GM13976 (cell line): ENCODE measurements at regions not wholly inside any gene's neighbourhood (a gene's known extent, or its start where the extent isn't known, plus 50 kb on each side); places are given as distances from the start of the nearest gene placed in this dataset.

Experiments used
- DNase-seq: peaks from one replicate; pipeline ENCODE4 v3.0.0; 2012; ENCODE audit warnings: low spot score
- in situ Hi-C: fragments of 300-500 bp; cut with MboI; formaldehyde crosslinking; loops from one replicate; pipeline ENCODE4 v1.12.0; 2022; ENCODE audit warnings: low sequenced_read_pairs, mixed read lengths, inconsistent platforms; ENCODE audit not compliant: unreplicated experiment
- TF ChIP-seq, protein P1 (sequence below): IDR thresholded peaks from 2 replicates; pipeline ENCODE4 v1.5.1; 2012; ENCODE audit warnings: borderline replicate concordance, mild to moderate bottlenecking; ENCODE audit not compliant: insufficient read depth; ENCODE audit errors: extremely low read depth, missing control alignments, control extremely low read depth

DNA sequence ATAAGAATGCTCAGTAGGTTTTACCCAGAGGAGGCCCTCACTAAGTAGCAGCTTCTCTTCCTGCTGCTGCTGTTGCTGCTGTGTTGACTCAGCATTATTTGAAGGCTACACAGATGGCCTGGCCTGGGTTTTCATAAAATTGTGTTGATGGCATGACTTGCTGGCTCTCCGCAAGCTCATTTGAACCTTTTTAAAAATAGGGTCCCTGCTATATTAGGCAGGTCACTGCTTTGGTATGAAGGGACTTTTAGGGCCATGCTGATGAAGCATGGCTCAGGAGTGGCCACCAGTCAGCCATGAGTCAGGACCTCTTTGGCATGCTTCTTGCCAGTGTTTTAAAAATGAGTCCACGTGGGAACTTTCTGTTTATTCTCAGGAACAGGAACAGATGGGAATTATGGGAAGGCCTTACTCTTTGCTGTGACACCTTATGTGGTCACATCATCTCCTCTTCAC is 128.7 kb downstream of the MID1IP1 start:
- DNase-seq: no peak
- TF ChIP-seq, protein P1, sequence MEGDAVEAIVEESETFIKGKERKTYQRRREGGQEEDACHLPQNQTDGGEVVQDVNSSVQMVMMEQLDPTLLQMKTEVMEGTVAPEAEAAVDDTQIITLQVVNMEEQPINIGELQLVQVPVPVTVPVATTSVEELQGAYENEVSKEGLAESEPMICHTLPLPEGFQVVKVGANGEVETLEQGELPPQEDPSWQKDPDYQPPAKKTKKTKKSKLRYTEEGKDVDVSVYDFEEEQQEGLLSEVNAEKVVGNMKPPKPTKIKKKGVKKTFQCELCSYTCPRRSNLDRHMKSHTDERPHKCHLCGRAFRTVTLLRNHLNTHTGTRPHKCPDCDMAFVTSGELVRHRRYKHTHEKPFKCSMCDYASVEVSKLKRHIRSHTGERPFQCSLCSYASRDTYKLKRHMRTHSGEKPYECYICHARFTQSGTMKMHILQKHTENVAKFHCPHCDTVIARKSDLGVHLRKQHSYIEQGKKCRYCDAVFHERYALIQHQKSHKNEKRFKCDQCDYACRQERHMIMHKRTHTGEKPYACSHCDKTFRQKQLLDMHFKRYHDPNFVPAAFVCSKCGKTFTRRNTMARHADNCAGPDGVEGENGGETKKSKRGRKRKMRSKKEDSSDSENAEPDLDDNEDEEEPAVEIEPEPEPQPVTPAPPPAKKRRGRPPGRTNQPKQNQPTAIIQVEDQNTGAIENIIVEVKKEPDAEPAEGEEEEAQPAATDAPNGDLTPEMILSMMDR: no peak
- in situ Hi-C loops: no loop called here

DNA sequence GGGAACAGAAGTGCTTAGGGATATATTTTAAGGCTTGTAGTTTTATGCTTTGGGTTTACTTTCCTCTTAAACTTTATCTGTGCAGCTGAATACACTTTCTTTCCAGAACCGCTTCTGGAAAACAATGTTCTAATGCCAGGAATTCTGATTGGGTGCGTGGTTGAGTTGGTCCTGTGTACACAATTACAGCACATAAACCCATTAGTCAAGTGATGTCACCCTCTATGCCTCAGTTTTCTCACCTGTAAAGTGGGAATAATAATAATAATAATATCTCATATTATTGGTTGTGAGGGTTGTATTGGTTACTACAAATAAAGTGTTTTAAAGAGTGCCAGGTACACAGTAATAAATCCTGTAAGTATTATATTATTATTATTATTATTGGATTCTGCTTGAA is 129.2 kb downstream of the MID1IP1 start:
- in situ Hi-C loops: no loop called here
- TF ChIP-seq, protein P1: no peak
- DNase-seq: no peak

DNA sequence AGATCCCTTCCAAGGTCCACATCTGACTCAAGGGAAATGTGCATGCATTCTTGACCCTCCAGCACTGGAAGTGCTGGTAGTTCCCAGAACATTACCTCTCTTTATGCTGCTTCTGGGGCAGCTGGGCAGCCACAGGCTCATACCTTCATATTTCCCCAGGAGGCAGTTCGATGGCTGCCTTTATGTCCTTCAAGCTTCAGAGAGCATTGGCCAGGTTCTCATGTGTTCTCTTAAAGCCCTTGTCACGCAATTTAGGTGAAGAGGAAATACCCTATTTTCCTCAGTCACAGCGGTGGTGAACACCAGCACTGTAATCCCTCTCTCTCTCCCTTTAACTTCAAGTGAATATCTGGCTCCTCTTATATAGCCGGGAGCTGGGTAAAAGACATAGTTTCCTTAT is 134.3 kb downstream of the MID1IP1 start:
- in situ Hi-C loops: no loop called here
- no peak for DNase-seq
- TF ChIP-seq, protein P1: no peak

DNA sequence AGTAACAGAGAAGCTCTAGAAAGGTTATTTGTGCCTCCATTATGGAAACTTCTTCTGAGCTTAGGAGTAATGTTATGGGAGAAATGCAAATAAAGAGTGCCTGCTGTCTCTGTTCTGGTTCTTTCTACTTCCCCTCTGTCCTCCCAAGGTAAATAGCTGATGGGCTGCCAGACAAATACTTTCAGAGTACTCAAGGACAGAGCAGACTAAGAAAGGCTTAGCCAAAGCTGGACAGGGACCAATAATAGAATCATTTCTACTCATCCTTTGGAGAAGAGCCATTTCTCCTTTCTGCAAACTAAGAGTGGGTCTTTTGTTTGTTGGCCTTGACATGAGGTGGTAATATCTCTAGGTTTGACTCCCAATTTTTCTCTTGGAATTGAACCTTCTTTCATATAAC is 136.1 kb downstream of the MID1IP1 start:
- in situ Hi-C loops: no loop called here
- TF ChIP-seq, protein P1: no peak
- DNase-seq: no peak

DNA sequence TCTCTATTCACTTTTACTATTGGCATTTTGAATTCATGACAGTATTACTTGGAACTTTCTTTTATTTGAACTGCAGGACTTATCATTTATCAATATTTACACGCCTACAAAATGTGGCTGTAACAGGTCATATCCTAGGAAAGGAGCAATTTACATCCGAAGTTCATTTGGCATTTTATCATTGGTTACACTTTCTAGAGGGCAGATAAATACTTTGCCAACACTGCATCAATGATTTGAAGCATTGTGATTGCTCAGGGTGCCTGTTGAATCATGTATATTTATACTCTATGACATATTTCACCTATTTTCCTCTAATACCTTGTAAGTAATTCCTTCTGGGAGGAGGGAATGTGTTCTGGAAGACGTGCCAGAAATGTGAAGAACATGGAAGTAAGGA is 136.7 kb downstream of the MID1IP1 start:
- TF ChIP-seq, protein P1: no peak
- no peak for DNase-seq
- in situ Hi-C loops: no loop called here

DNA sequence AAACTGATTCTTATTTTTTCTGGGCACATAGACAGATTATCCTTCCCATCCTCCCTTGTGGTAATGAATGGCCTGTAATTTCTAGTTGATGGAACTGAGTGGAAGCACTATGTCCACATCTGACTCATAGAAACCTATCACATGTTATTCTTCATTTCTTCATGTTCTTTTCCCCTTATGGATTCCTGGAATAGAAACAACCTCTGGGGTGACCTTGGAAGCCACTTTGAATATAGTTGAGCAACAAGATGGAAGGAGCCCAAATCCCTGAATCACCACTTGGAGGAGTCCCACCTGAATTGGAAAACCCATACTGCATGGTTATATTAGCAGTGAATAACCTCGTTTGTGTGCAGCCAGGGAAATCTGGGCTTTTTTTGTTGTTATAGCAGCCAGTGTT is 137.8 kb downstream of the MID1IP1 start:
- TF ChIP-seq, protein P1: no peak
- no peak for DNase-seq
- in situ Hi-C loops: no loop called here

DNA sequence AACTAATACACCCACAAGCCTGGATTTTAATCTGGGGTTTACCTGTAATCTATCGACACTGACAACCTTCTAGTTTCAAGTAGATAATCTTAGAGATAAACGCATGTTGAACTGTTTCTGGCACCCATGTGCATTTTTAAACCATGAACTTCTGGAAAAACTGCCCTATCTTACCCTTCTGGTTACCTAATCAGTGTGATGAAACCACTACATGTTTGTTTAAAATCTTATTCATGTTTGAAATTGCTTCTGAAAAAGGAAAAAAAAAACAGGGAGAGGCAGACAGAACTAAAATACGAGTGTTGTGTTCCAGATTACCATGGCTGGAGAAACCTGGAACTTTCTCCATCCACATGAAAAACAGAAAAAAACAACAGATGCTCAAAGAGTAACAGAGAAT is 139.3 kb downstream of the MID1IP1 start:
- DNase-seq: no peak
- TF ChIP-seq, protein P1: no peak

More for the DNA sequence above, 139.3 kb downstream of the MID1IP1 start:
- in situ Hi-C loops: no loop called here
